T47D (cell line): ENCODE measurements at regions not wholly inside any gene's neighbourhood (a gene's known extent, or its start where the extent isn't known, plus 50 kb on each side); places are given as distances from the start of the nearest gene placed in this dataset.
A peak's percentile ranks its signal among the peaks of the same experiment; 100 is the strongest.

Experiments
- DNase-seq, 2 experiments: peaks; one replicate each; pipeline versions ENCODE4 v3.0.0 to v3.0.0-alpha.2; 2011 to 2012; ENCODE audit warnings: low read depth in 1 of 2, low spot score in 1 of 2
- JUND ChIP-seq: IDR thresholded peaks from 2 replicates; pipeline ENCODE4 v1.6.1; 2012; ENCODE audit warnings: low read depth
- in situ Hi-C: cut with HindIII; loops from 2 replicates; pipeline ENCODE4 v1.10.0; 2016; ENCODE audit warnings: low sequenced_read_pairs, low pct_unique_long_range_greater_than_20kb

- in situ Hi-C loops: no loop called here
- no peak for TF ChIP-seq JUND
- DNase-seq: no peak
Measured at GRCh38 chr20:40606660-40607059, 82.4 kb downstream of the MAFB start.

- no peak for DNase-seq
- no peak for TF ChIP-seq JUND
- in situ Hi-C loops: no loop called here
Measured at GRCh38 chr20:40606237-40606636, 82.8 kb downstream of the MAFB start.

DNA sequence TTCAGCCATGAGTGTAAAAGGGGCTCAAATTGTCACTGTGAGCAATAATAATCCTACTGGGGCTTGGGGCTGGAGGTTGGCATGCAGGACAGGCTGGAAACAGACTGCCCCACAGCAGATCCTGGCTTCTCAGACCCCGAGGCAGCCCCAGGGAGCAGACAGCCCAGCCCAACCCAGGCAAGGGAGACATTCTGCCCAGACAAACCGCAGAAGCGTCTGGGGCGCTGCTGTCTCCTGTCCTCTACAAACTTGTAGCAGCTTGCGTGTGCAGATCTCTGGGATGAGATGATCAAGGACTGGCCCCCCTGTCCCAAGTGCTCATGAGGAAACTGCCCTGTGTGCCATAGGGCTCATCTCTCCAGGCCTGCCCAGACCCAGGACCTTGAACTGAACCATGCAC lies 84.6 kb downstream of the MAFB start:
- DNase-seq: no peak
- in situ Hi-C loops: no loop called here
- no peak for TF ChIP-seq JUND

- no peak for TF ChIP-seq JUND
- in situ Hi-C loops: no loop called here
- no peak for DNase-seq
Measured at GRCh38 chr20:40603057-40603651, 85.9 kb downstream of the MAFB start.

DNA sequence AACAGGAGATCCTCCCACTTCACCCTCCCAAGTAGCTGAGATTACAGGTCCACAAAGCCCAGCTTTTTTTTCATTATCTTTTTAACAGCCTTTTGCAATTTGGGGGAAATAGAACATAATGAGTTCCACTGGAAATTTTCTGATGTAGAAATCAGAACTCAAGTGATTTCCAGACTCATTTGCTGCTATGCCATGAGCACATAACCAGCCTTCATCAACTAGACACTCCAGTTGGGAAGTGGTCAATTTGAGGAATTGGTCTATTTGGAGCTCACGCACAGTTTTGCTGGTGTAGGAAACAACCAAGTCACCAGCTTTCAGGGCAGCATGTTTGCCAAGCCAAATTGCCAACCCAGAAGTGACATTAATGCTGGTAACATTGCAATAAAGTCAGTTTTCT lies 86.7 kb downstream of the MAFB start:
- in situ Hi-C loops: no loop called here
- DNase-seq: no peak
- no peak for TF ChIP-seq JUND

DNA sequence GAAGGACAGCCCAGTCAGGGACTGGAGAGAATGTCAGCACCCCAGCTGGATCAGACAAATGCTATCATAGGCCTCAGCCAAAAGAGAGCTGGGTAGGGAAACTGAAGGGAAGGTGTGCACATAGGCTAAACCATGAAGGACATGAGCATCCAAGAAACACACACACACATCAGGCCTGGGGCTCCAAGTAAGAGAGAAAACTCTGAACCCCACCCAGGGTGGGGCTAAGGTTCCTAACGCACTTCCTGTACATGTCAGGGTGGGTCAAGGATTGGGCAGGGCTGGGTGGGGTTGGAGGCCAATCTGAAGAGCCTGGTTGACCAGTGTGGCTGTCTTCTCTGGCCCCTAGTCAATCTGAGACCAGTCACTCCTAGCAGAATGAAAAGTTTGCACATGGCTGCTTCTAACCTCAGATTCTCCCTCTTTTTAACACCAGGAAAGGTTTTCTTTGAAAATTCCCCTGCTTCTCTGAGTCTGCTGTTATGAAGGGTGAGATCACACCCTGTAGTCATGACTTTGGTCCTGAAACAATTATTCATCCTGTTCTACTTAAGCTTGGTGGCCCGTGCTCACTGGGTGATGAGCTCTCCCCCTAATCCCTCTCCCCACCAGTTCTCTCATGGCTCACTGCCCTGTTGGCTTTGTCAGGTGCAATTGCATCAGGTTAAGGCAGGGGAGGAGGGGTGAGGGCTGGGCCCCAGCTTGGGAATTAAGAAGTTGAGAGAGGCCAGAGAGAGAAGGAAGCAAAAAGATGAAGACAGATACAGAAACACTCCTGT lies 88.4 kb downstream of the MAFB start:
- TF ChIP-seq JUND: no peak
- DNase-seq: no peak
- in situ Hi-C loops: no loop called here

- in situ Hi-C loops: no loop called here
- TF ChIP-seq JUND: no peak
- DNase-seq: no peak
Measured at GRCh38 chr20:40599987-40600386, 89.0 kb downstream of the MAFB start.

DNA sequence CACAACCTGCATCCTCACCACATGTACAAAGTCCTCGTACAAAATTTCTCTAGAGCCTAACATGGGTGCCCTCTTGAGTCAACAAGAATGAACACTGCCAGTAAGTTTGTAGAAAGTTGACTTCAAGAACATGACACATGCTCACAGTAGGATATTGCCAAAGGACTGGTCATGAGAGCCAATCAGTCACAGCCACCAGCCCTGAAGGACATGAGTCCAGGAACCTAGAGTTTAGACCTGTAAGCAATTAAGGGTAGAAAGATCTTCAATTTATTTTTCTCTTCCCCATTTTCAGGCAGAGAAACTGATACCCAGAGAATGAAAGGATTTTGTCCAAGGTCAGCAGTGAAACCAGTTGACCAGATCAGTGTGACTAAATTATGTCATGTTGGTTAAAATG lies 96.1 kb downstream of the MAFB start:
- in situ Hi-C loops: no loop called here
- DNase-seq: no peak
- no peak for TF ChIP-seq JUND

GRCh38 chr20:40591536-40591935 lies 97.5 kb downstream of the MAFB start:
- in situ Hi-C loops: no loop called here
- TF ChIP-seq JUND: no peak
- DNase-seq: no peak

DNA sequence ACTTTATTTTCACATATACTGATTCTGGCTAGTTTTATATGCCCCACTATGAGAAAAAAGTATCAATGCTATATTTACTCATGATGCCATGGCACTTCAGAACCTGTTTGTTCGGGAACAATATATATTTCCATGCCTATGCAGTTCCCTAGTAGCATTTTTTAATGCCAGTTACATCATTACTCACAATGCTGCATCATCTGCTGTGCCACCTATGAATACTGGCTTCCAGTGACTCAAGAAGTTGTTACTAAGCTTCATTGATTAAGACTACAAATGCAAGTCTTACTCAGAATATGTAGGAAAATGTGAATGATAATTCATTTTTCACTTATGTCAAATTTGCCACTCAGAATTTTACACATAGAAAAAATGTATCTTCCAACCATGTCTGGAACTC lies 97.9 kb downstream of the MAFB start:
- in situ Hi-C loops: no loop called here
- TF ChIP-seq JUND: no peak
- no peak for DNase-seq

DNA sequence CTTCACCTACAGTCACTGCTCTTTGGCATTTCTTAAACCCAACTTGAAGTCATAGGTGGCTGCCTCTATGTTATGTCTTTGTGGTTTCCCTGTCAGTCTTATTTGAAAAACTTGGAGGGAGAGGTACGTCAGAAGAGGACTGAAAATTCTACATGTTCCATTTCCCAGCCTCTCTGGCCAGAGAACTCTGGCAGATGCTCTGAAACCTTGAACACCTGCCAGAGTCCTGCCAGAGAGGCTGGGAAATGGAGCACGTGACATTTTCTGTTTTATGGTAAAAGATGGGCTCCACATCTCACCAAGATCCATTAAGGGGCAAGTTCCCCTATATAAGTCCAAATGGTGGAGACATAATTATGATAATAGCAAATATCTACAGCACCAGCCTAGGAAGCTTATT lies 99.5 kb downstream of the MAFB start:
- DNase-seq: no peak
- in situ Hi-C loops: no loop called here

GRCh38 chr20:40588891-40589290 lies 100.1 kb downstream of the MAFB start:
- DNase-seq: no peak
- in situ Hi-C loops: no loop called here
- no peak for TF ChIP-seq JUND

More for the DNA sequence above, 99.5 kb downstream of the MAFB start:
- TF ChIP-seq JUND: no peak

GRCh38 chr20:40587038-40587437 lies 102.0 kb downstream of the MAFB start:
- TF ChIP-seq JUND: no peak
- DNase-seq: peak in 1 of 2 experiments; percentile 30
- in situ Hi-C loops: no loop called here

GRCh38 chr20:40584130-40584809 lies 104.8 kb downstream of the MAFB start:
- TF ChIP-seq JUND: no peak
- DNase-seq: no peak
- in situ Hi-C loops: no loop called here
